Retinal pigment epithelial cell (primary cell): ENCODE measurements at regions not wholly inside any gene's neighbourhood (a gene's known extent, or its start where the extent isn't known, plus 50 kb on each side); places are given as distances from the start of the nearest gene placed in this dataset.

Source experiments
- DNase-seq: peaks from one replicate; pipeline ENCODE4 v3.0.0-alpha.2; 2010; ENCODE audit warnings: low read depth
- H3K4me3 ChIP-seq: 2 replicates; pipeline ENCODE4 v1.5.1; 2011; ENCODE audit warnings: mild to moderate bottlenecking, low read length, control low read depth, moderate library complexity
- CTCF ChIP-seq: conservative IDR thresholded peaks from 2 replicates; pipeline ENCODE4 v1.5.1; 2011; ENCODE audit warnings: low read depth, low read length, control low read depth, inconsistent platforms

GRCh38 chr20:40410028-40410427, 279.0 kb downstream of the MAFB start:
- DNase-seq, result no peak
- no peak overlapping the region for H3K4me3 ChIP-seq
- no peak for TF ChIP-seq CTCF

GRCh38 chr20:40397467-40397866, 291.6 kb downstream of the MAFB start:
- DNase-seq, result no peak
- no peak for TF ChIP-seq CTCF
- no peak overlapping the region for H3K4me3 ChIP-seq

GRCh38 chr20:40393197-40394079, 295.6 kb downstream of the MAFB start:
- no peak for DNase-seq
- H3K4me3 ChIP-seq, result no peak overlapping the region
- TF ChIP-seq CTCF, result no peak

- no peak overlapping the region for H3K4me3 ChIP-seq
- DNase-seq, result no peak
- TF ChIP-seq CTCF, result no peak
Measured at GRCh38 chr20:40390654-40391053, 298.4 kb downstream of the MAFB start.

GRCh38 chr20:40370800-40371199, 318.2 kb downstream of the MAFB start:
- no peak for DNase-seq

GRCh38 chr20:40368876-40369275, 320.2 kb downstream of the MAFB start:
- no peak for DNase-seq
- H3K4me3 ChIP-seq, result no peak overlapping the region
- TF ChIP-seq CTCF, result no peak

More at GRCh38 chr20:40370800-40371199, 318.2 kb downstream of the MAFB start:
- TF ChIP-seq CTCF, result no peak
- no peak overlapping the region for H3K4me3 ChIP-seq

- no peak for TF ChIP-seq CTCF
- no peak overlapping the region for H3K4me3 ChIP-seq
- DNase-seq, result no peak
Measured at GRCh38 chr20:40361916-40362315, 327.1 kb downstream of the MAFB start.
